Esophagus muscularis mucosa (tissue), 4 donors: ENCODE measurements at regions not wholly inside any gene's neighbourhood (a gene's known extent, or its start where the extent isn't known, plus 50 kb on each side); places are given as distances from the start of the nearest gene placed in this dataset.
"Not testable (repeated sequence)": the region's sequence is repeated elsewhere in the genome, so short reads cannot be mapped to it uniquely, and the experiment has no call there.

Source experiments
- CTCF ChIP-seq, 3 experiments: fragments of 200-600 bp in 2 of 3; fragments of 450-650 bp in 1 of 3; sonication (generic) in 2 of 3; IDR thresholded peaks; one replicate each; pipeline ENCODE4 v1.5.1; 2017 to 2019; ENCODE audit warnings: antibody characterized with exemption in 3 of 3, mild to moderate bottlenecking in 2 of 3, moderate library complexity in 1 of 3
- EP300 ChIP-seq: sonication (generic); formaldehyde crosslinking; IDR thresholded peaks from one replicate; pipeline ENCODE4 v1.6.1; 2017; ENCODE audit warnings: antibody characterized with exemption
- POLR2A ChIP-seq: fragments of 450-650 bp; IDR thresholded peaks from one replicate; pipeline ENCODE4 v1.6.1; 2017; ENCODE audit warnings: antibody characterized with exemption, moderate library complexity, mild to moderate bottlenecking, low read depth

GRCh38 chr20:29875321-29876083 is 1382.0 kb upstream of the DEFB115 start:
- not testable (repeated sequence) for TF ChIP-seq CTCF (IDR thresholded peaks at IDR 0.05); POLR2A; EP300
